SH-SY5Y (cell line): ENCODE measurements at regions not wholly inside any gene's neighbourhood (a gene's known extent, or its start where the extent isn't known, plus 50 kb on each side); places are given as distances from the start of the nearest gene placed in this dataset.

Source experiments
- GATA2 ChIP-seq: IDR thresholded peaks from 2 replicates; pipeline ENCODE4 v1.6.1; 2011; ENCODE audit warnings: mild to moderate bottlenecking, low read depth, low read length
- GATA3 ChIP-seq: IDR thresholded peaks from 2 replicates; pipeline ENCODE4 v1.6.1; 2011; ENCODE audit warnings: low read depth, mild to moderate bottlenecking, low read length, moderate library complexity

DNA sequence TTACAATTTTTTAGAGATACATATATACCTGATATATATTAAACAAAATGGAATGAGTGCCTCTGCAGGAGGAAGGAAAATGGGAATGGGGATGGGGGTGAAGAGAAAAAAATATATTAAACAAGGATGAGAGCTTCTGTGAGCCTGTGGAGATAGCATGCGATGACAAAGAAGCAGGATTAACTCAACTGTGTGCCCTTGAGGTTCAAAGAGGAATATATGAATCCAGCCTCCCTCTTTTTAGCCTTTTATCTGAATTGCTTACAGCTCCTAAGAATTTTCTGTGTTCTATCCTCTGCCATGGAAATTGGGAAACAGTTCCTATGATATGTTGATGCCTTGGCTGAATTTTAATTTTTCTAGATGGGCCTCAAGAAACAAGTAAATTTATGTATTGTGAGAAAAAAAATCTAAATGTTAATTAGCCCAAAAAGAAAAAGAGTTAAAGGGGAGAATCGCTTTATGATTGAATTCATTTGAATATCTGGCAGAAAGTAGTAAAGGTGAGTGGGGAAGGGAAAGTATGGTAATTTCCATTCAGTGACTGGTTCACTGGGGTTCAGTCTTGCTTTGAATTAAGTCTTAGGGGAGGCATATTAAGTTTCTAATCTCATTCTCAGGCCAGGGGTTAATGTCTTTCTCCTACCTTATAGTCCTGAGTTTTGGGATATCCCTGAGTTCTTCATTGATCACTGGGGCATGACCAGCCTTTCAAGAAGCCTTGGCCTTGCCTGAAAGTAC lies 106.3 kb upstream of the HMCN1 start:
- no peak for TF ChIP-seq GATA2
- no peak for TF ChIP-seq GATA3
